SU-DHL-6 (cell line): ENCODE measurements at regions not wholly inside any gene's neighbourhood (a gene's known extent, or its start where the extent isn't known, plus 50 kb on each side); places are given as distances from the start of the nearest gene placed in this dataset.

Experiments used
- H2AFZ ChIP-seq: fragments of 200-600 bp; sonication (generic); 2 replicates; pipeline ENCODE4 v1.6.1; 2014; ENCODE audit warnings: low read depth, mild to moderate bottlenecking, moderate library complexity, mixed read lengths, antibody characterized with exemption, low read length; ENCODE audit not compliant: severe bottlenecking
- H3F3A ChIP-seq: fragments of 200-600 bp; shearing (Covaris generic); 2 replicates; pipeline ENCODE4 v1.6.0; 2016; ENCODE audit warnings: antibody characterized with exemption, mild to moderate bottlenecking; ENCODE audit not compliant: insufficient read depth
- H3K27ac ChIP-seq: fragments of 200-600 bp; sonication (generic); 2 replicates; pipeline ENCODE4 v1.5.1; 2016; ENCODE audit warnings: low read depth, mild to moderate bottlenecking, low read length, moderate library complexity, mixed read lengths
- H3K27me3 ChIP-seq: fragments of 200-600 bp; sonication (generic), shearing (Covaris generic); 2 replicates; pipeline ENCODE4 v1.6.0; 2014; ENCODE audit warnings: mild to moderate bottlenecking, low read length
- H3K36me3 ChIP-seq: fragments of 200-600 bp; sonication (generic); 2 replicates; pipeline ENCODE4 v1.6.1; 2014; ENCODE audit warnings: mild to moderate bottlenecking, low read length, mixed read lengths
- H3K4me2 ChIP-seq: fragments of 300-600, 200-600 bp; shearing (Covaris generic), sonication (generic); 2 replicates; pipeline ENCODE4 v1.6.0; 2014; ENCODE audit warnings: low read length, low read depth, mild to moderate bottlenecking; ENCODE audit not compliant: poor library complexity, severe bottlenecking
- H3K4me3 ChIP-seq: fragments of 200-600 bp; sonication (generic); 2 replicates; pipeline ENCODE4 v1.5.1; 2014; ENCODE audit warnings: antibody characterized with exemption, low read length, mild to moderate bottlenecking, mixed read lengths; ENCODE audit not compliant: insufficient read depth, poor library complexity, severe bottlenecking
- H3K79me2 ChIP-seq: fragments of 200-600 bp; sonication (generic); 2 replicates; pipeline ENCODE4 v1.6.1; 2014; ENCODE audit warnings: mild to moderate bottlenecking, low read length, moderate library complexity; ENCODE audit not compliant: insufficient read depth
- H3K9ac ChIP-seq: fragments of 200-600 bp; sonication (generic); 2 replicates; pipeline ENCODE4 v1.7.0; 2014; ENCODE audit warnings: mild to moderate bottlenecking, low read length
- H3K9me2 ChIP-seq: fragments of 200-600 bp; sonication (generic); replicated peaks from 2 replicates; pipeline ENCODE4 v1.6.1; 2014; ENCODE audit warnings: low read length; ENCODE audit not compliant: insufficient read depth
- H3K9me3 ChIP-seq: fragments of 200-600 bp; sonication (generic); 2 replicates; pipeline ENCODE4 v1.6.1; 2014; ENCODE audit warnings: low read length, mixed read lengths; ENCODE audit not compliant: insufficient read depth
- H4K20me1 ChIP-seq: fragments of 200-600 bp; sonication (generic); 2 replicates; pipeline ENCODE4 v1.6.1; 2014; ENCODE audit warnings: low read depth, mild to moderate bottlenecking, antibody characterized with exemption, low read length, moderate library complexity, mixed read lengths
- CTCF ChIP-seq: fragments of 200-600 bp; sonication (generic); IDR thresholded peaks from one replicate; pipeline ENCODE4 v1.5.1; 2017; ENCODE audit warnings: antibody characterized with exemption, mild to moderate bottlenecking, low read length, moderate library complexity; ENCODE audit not compliant: insufficient read depth, poor library complexity, severe bottlenecking
- EZH2phosphoT487 ChIP-seq: fragments of 200-600 bp; sonication (generic), shearing (Covaris generic); conservative IDR thresholded peaks from 2 replicates; pipeline ENCODE4 v1.6.1; 2018; ENCODE audit warnings: mild to moderate bottlenecking, antibody characterized with exemption, low read length, moderate library complexity, mixed read lengths

DNA sequence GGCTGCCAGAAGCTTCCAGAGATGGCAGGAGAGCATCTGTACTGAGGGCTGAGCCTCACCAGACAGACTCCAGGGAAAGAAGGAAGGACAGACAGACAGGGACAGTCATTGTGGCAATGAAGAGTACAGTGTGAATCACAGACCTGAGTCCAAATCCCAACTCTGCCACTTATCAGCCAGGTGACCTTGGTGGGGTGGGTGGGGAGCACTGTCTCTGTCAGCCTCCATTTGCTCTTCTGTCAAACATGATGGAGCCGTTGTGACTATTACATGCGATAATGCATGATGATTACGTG, 85.9 kb upstream of the FSTL4 start:
- H3K27ac ChIP-seq: no peak overlapping the region
- no peaks in the 10 kb centered on the region for H3K27me3 ChIP-seq
- no peaks in the 10 kb centered on the region for H4K20me1 ChIP-seq
- H3F3A ChIP-seq: no peaks in the 10 kb centered on the region
- H2AFZ ChIP-seq: no peak overlapping the region
- H3K9me3 ChIP-seq: no peaks in the 10 kb centered on the region
- TF ChIP-seq EZH2phosphoT487 (no peak), CTCF (no peak)
- no peaks in the 10 kb centered on the region for H3K36me3 ChIP-seq
- H3K9ac ChIP-seq: no peak overlapping the region
- no peak overlapping the region for H3K4me3 ChIP-seq
- H3K4me2 ChIP-seq: no peak overlapping the region
- no peaks in the 10 kb centered on the region for H3K79me2 ChIP-seq
- no peaks in the 10 kb centered on the region for H3K9me2 ChIP-seq

GRCh38 chr5:133697536-133698258, 85.4 kb upstream of the FSTL4 start:
- H3K27ac ChIP-seq: no peak overlapping the region
- no peaks in the 10 kb centered on the region for H3K9me2 ChIP-seq
- no peaks in the 10 kb centered on the region for H4K20me1 ChIP-seq
- H3F3A ChIP-seq: no peaks in the 10 kb centered on the region
- no peaks in the 10 kb centered on the region for H3K9me3 ChIP-seq
- no peaks in the 10 kb centered on the region for H3K36me3 ChIP-seq
- no peak overlapping the region for H3K4me3 ChIP-seq
- TF ChIP-seq EZH2phosphoT487 (no peak), CTCF (no peak)
- no peak overlapping the region for H3K9ac ChIP-seq
- H3K79me2 ChIP-seq: no peaks in the 10 kb centered on the region
- H3K27me3 ChIP-seq: no peaks in the 10 kb centered on the region
- H2AFZ ChIP-seq: no peak overlapping the region
- H3K4me2 ChIP-seq: no peak overlapping the region

- Histone ChIP-seq H3F3A (no peaks in the 10 kb centered on the region), H3K79me2 (no peaks in the 10 kb centered on the region), H2AFZ (no peak overlapping the region), H3K4me3 (no peak overlapping the region), H3K36me3 (no peaks in the 10 kb centered on the region), H3K4me2 (no peak overlapping the region), H3K27me3 (no peaks in the 10 kb centered on the region), H3K27ac (no peak overlapping the region), H3K9me3 (no peaks in the 10 kb centered on the region), H4K20me1 (no peaks in the 10 kb centered on the region), H3K9ac (no peak overlapping the region), H3K9me2 (no peaks in the 10 kb centered on the region)
- TF ChIP-seq EZH2phosphoT487 (no peak), CTCF (no peak)
These were observed 84.6 kb upstream of the FSTL4 start for GRCh38 chr5:133696782-133697507.
